ENCODE measurements at regions not wholly inside any gene's neighbourhood (a gene's known extent, or its start where the extent isn't known, plus 50 kb on each side); places are given as distances from the start of the nearest gene placed in this dataset.
A peak's percentile ranks its signal among the peaks of the same experiment; 100 is the strongest.

DNA sequence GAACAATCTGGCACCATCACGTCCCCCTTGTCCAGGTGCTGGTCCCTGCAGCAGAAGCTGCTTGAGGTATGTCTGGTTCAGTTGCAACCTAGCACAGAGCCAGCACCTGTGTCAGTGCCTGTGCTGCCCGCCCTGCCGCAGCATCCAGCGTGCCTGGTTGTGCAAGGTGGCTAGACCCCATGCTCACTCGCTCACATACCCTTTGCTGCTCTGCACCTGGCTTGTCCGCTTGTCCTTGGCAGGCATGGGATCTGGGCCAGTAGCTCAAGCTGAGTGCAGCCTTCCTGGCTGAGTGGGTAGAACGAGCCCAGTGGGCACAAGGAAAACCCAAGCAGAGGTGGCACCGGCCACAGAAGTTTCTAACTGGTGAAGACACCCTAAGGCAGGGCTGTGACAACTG is 314.6 kb upstream of the KYNU start:
- H3K4me2 ChIP-seq (ENCODE audit: insufficient read depth, insufficient read length, low read length), result no peak overlapping the region
- no CpG with 5 or more reads among the region's 8 CpGs for WGBS (ENCODE audit: extremely low coverage, insufficient read length, low lambda C conversion rate)
- H3K23ac ChIP-seq (ENCODE audit: insufficient read length, low read depth, low read length), result no peak overlapping the region

More for the DNA sequence above, 314.6 kb upstream of the KYNU start:
- no peak overlapping the region for H2AK5ac ChIP-seq (ENCODE audit: insufficient read length, low read length)
- no peak overlapping the region for H3T11ph ChIP-seq (ENCODE audit: low read length)
- H4K20me1 ChIP-seq (ENCODE audit: control insufficient read depth, insufficient read depth, insufficient read length), result no peaks in the 10 kb centered on the region
- H4K8ac ChIP-seq (replicated peaks; ENCODE audit: insufficient read length, low read depth, low read length), result no peak overlapping the region
- H3K79me2 ChIP-seq (ENCODE audit: insufficient read depth, low read length), result no peaks in the 10 kb centered on the region
- H3K9ac ChIP-seq (ENCODE audit: extremely low read depth, insufficient read length, low read length), result no peak overlapping the region
- TF ChIP-seq, protein P1, sequence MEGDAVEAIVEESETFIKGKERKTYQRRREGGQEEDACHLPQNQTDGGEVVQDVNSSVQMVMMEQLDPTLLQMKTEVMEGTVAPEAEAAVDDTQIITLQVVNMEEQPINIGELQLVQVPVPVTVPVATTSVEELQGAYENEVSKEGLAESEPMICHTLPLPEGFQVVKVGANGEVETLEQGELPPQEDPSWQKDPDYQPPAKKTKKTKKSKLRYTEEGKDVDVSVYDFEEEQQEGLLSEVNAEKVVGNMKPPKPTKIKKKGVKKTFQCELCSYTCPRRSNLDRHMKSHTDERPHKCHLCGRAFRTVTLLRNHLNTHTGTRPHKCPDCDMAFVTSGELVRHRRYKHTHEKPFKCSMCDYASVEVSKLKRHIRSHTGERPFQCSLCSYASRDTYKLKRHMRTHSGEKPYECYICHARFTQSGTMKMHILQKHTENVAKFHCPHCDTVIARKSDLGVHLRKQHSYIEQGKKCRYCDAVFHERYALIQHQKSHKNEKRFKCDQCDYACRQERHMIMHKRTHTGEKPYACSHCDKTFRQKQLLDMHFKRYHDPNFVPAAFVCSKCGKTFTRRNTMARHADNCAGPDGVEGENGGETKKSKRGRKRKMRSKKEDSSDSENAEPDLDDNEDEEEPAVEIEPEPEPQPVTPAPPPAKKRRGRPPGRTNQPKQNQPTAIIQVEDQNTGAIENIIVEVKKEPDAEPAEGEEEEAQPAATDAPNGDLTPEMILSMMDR (conservative IDR thresholded peaks at IDR 0.05), result no peak
- H3K27ac Mint-ChIP-seq, result no peak overlapping the region
- H2BK15ac ChIP-seq (ENCODE audit: low read depth, low read length), result no peak overlapping the region
- no peaks in the 10 kb centered on the region for H3K27me3 Mint-ChIP-seq (ENCODE audit: low read depth)
- H2BK12ac ChIP-seq (ENCODE audit: insufficient read length, low read depth, low read length), result no peak overlapping the region
- H3K4me1 Mint-ChIP-seq, result no peaks in the 10 kb centered on the region
- no peak overlapping the region for H2AFZ ChIP-seq (ENCODE audit: low read length)
- H2BK120ac ChIP-seq (ENCODE audit: low read depth, low read length, poor library complexity, severe bottlenecking), result no peak overlapping the region
- no peaks in the 10 kb centered on the region for H3K9me3 ChIP-seq (ENCODE audit: control insufficient read depth, low read depth, low read length)
- no peaks in the 10 kb centered on the region for H3K27me3 ChIP-seq (ENCODE audit: insufficient read depth, low read length)
- H3K4ac ChIP-seq (ENCODE audit: low read depth, low read length), result no peak overlapping the region
- no peaks in the 10 kb centered on the region for H3K23me2 ChIP-seq (ENCODE audit: insufficient read length, low read depth, low read length, poor library complexity, severe bottlenecking)
- no peak overlapping the region for H3K56ac ChIP-seq (ENCODE audit: insufficient read length, low read depth, low read length)
- H2BK20ac ChIP-seq (ENCODE audit: low read depth, low read length, poor library complexity, severe bottlenecking), result no peak overlapping the region
- no peaks in the 10 kb centered on the region; the same call in 1 of the 2 replicates for H3K4me1 ChIP-seq (ENCODE audit: insufficient read depth, low read length)
- peak overlapping the region; percentile 63; the same call in 1 of the 2 replicates for H3K14ac ChIP-seq (ENCODE audit: insufficient read depth, low read length)
- no peak overlapping the region for H3K4me3 Mint-ChIP-seq
- no peak overlapping the region for H3K27ac ChIP-seq (ENCODE audit: insufficient read length, low read depth, low read length)
- no peaks in the 10 kb centered on the region for H3K79me1 ChIP-seq (ENCODE audit: insufficient read depth, low read depth, low read length, poor library complexity, severe bottlenecking)
- no peaks in the 10 kb centered on the region for H3K9me3 Mint-ChIP-seq
- no peak overlapping the region for H4K91ac ChIP-seq (ENCODE audit: insufficient read length, low read depth, low read length)
- H2BK5ac ChIP-seq (ENCODE audit: insufficient read length, low read length), result no peak overlapping the region
- H3K36me3 Mint-ChIP-seq (ENCODE audit: insufficient read depth in 1 of 3, low read depth in 3 of 3), result no peaks in the 10 kb centered on the region; a peak in 2 of 7 replicates
- no peak overlapping the region for H4K5ac ChIP-seq (ENCODE audit: insufficient read length, low read depth, low read length)
- H3K18ac ChIP-seq (ENCODE audit: insufficient read length, low read depth, low read length), result no peak overlapping the region
- no peak for DNase-seq

All from H9 (cell line).